ENCODE measurements at regions not wholly inside any gene's neighbourhood (a gene's known extent, or its start where the extent isn't known, plus 50 kb on each side); places are given as distances from the start of the nearest gene placed in this dataset.
A peak's percentile ranks its signal among the peaks of the same experiment; 100 is the strongest.

GRCh38 chr15:98421419-98422129, 226.8 kb upstream of the IGF1R start:
- peak; percentile 71 for DNase-seq

GRCh38 chr15:98422130-98422478, 226.2 kb upstream of the IGF1R start:
- DNase-seq, result no peak

- no peak for DNase-seq
These were observed 223.2 kb upstream of the IGF1R start for GRCh38 chr15:98425173-98425572.

- DNase-seq, result no peak
These were observed 221.0 kb upstream of the IGF1R start for GRCh38 chr15:98427321-98427720.

GRCh38 chr15:98428253-98428989, 219.9 kb upstream of the IGF1R start:
- peak; percentile 79 for DNase-seq

- no peak for DNase-seq
These were observed 217.2 kb upstream of the IGF1R start for GRCh38 chr15:98431171-98431570.

GRCh38 chr15:98433346-98433745, 215.0 kb upstream of the IGF1R start:
- DNase-seq, result no peak

GRCh38 chr15:98433856-98434255, 214.5 kb upstream of the IGF1R start:
- no peak for DNase-seq

GRCh38 chr15:98437752-98438151, 210.6 kb upstream of the IGF1R start:
- no peak for DNase-seq

- no peak for DNase-seq
These were observed 210.0 kb upstream of the IGF1R start for GRCh38 chr15:98438326-98438725.

GRCh38 chr15:98438907-98439306, 209.4 kb upstream of the IGF1R start:
- DNase-seq, result no peak

GRCh38 chr15:98439523-98439942, 208.8 kb upstream of the IGF1R start:
- no peak for DNase-seq

GRCh38 chr15:98440917-98441316, 207.4 kb upstream of the IGF1R start:
- DNase-seq, result no peak

GRCh38 chr15:98441599-98441998, 206.7 kb upstream of the IGF1R start:
- DNase-seq, result no peak

- DNase-seq, result no peak
These were observed 205.9 kb upstream of the IGF1R start for GRCh38 chr15:98442379-98442833.

GRCh38 chr15:98442901-98443300, 205.4 kb upstream of the IGF1R start:
- DNase-seq, result no peak

- no peak for DNase-seq
These were observed 204.8 kb upstream of the IGF1R start for GRCh38 chr15:98443526-98443925.

GRCh38 chr15:98444138-98444537, 204.2 kb upstream of the IGF1R start:
- DNase-seq, result no peak

- no peak for DNase-seq
These were observed 203.0 kb upstream of the IGF1R start for GRCh38 chr15:98445315-98445714.

GRCh38 chr15:98446083-98446482, 202.3 kb upstream of the IGF1R start:
- DNase-seq, result no peak

GRCh38 chr15:98447069-98447468, 201.3 kb upstream of the IGF1R start:
- DNase-seq, result no peak

GRCh38 chr15:98451236-98451635, 197.1 kb upstream of the IGF1R start:
- no peak for DNase-seq

- DNase-seq, result no peak
These were observed 196.1 kb upstream of the IGF1R start for GRCh38 chr15:98452238-98452637.

- no peak for DNase-seq
These were observed 192.4 kb upstream of the IGF1R start for GRCh38 chr15:98455904-98456303.

GRCh38 chr15:98476559-98476958, 171.8 kb upstream of the IGF1R start:
- no peak for DNase-seq

Data from activated CD4-positive, CD25-positive, alpha-beta regulatory T cell treated with anti-CD3 and anti-CD28 coated beads, Interleukin-2, amount 50 U/mL, for 72 hours (primary cell).